ENCODE measurements at regions not wholly inside any gene's neighbourhood (a gene's known extent, or its start where the extent isn't known, plus 50 kb on each side); places are given as distances from the start of the nearest gene placed in this dataset.
A peak's percentile ranks its signal among the peaks of the same experiment; 100 is the strongest.

DNA sequence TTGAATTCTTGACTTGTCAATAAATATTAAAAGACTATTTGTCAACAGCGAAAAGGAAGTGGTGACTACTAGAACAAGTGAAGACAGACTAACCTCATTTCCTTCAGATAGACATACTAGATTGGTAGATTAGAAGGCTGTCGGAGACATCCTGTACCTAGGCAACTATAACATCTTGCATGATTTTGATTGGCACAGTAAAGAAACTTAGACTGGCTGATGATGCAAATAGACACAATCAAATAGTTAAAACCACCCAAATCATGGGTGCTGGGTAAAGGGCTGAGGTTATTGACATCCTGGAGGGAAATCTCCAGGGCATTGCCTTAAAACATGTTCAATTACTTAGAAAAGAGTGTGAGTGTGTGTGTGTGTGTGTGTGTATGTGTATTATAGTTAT, 85.9 kb upstream of the EDEM3 start:
- no TSS peak for BruUV-seq (replicated peaks)
- H3K79me2 ChIP-seq (ENCODE audit: control insufficient read depth, insufficient read depth, low read length): no peaks in the 10 kb centered on the region
- H3K4me3 ChIP-seq: no peak overlapping the region
- FAIRE-seq (peak; percentile 18), DNase-seq (ENCODE audit: low read depth, low spot score) (no peak), ATAC-seq (no peak)
- H3K9ac ChIP-seq (ENCODE audit: control insufficient read depth, insufficient read depth, low read length): no peak overlapping the region
- no peak overlapping the region for H3K27ac ChIP-seq (ENCODE audit: control insufficient read depth, insufficient read depth)
- no peaks in the 10 kb centered on the region; the same call in 2 of the 3 replicates for H3K9me3 ChIP-seq (replicated peaks; ENCODE audit: control insufficient read depth, insufficient read depth, low read length)
- TF ChIP-seq SREBF2 (IDR thresholded peaks at IDR 0.05; ENCODE audit: low read length) (no peak), TCF7 (IDR thresholded peaks at IDR 0.05; ENCODE audit: borderline replicate concordance) (no peak), NR2F1 (conservative IDR thresholded peaks at IDR 0.05) (no peak), MXI1 (IDR thresholded peaks at IDR 0.05; ENCODE audit: low read depth, low read length) (no peak), SUZ12 (IDR thresholded peaks at IDR 0.05; ENCODE audit: unreplicated experiment) (no peak), MEF2B (IDR thresholded peaks at IDR 0.05; ENCODE audit: partially characterized antibody, poor library complexity, severe bottlenecking) (no peak), EGR1 (IDR thresholded peaks at IDR 0.05; ENCODE audit: borderline replicate concordance in 1 of 2, low read depth in 2 of 2, low read length in 2 of 2) (no peak), BMI1 (IDR thresholded peaks at IDR 0.05; ENCODE audit: borderline replicate concordance) (no peak), BCL11A (IDR thresholded peaks at IDR 0.05; ENCODE audit: low read depth, low read length) (no peak), STAT3 (IDR thresholded peaks at IDR 0.05; ENCODE audit: low read depth, low read length) (no peak), MTA3 (IDR thresholded peaks at IDR 0.05; ENCODE audit: borderline replicate concordance, low read length) (no peak)
- TF ChIP-seq, protein P1, sequence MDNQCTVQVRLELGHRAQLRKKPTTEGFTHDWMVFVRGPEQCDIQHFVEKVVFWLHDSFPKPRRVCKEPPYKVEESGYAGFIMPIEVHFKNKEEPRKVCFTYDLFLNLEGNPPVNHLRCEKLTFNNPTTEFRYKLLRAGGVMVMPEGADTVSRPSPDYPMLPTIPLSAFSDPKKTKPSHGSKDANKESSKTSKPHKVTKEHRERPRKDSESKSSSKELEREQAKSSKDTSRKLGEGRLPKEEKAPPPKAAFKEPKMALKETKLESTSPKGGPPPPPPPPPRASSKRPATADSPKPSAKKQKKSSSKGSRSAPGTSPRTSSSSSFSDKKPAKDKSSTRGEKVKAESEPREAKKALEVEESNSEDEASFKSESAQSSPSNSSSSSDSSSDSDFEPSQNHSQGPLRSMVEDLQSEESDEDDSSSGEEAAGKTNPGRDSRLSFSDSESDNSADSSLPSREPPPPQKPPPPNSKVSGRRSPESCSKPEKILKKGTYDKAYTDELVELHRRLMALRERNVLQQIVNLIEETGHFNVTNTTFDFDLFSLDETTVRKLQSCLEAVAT (IDR thresholded peaks at IDR 0.05): no peak
- TF ChIP-seq, protein P2, sequence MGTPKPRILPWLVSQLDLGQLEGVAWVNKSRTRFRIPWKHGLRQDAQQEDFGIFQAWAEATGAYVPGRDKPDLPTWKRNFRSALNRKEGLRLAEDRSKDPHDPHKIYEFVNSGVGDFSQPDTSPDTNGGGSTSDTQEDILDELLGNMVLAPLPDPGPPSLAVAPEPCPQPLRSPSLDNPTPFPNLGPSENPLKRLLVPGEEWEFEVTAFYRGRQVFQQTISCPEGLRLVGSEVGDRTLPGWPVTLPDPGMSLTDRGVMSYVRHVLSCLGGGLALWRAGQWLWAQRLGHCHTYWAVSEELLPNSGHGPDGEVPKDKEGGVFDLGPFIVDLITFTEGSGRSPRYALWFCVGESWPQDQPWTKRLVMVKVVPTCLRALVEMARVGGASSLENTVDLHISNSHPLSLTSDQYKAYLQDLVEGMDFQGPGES (IDR thresholded peaks at IDR 0.05): no peak
- TF ChIP-seq, protein P3, sequence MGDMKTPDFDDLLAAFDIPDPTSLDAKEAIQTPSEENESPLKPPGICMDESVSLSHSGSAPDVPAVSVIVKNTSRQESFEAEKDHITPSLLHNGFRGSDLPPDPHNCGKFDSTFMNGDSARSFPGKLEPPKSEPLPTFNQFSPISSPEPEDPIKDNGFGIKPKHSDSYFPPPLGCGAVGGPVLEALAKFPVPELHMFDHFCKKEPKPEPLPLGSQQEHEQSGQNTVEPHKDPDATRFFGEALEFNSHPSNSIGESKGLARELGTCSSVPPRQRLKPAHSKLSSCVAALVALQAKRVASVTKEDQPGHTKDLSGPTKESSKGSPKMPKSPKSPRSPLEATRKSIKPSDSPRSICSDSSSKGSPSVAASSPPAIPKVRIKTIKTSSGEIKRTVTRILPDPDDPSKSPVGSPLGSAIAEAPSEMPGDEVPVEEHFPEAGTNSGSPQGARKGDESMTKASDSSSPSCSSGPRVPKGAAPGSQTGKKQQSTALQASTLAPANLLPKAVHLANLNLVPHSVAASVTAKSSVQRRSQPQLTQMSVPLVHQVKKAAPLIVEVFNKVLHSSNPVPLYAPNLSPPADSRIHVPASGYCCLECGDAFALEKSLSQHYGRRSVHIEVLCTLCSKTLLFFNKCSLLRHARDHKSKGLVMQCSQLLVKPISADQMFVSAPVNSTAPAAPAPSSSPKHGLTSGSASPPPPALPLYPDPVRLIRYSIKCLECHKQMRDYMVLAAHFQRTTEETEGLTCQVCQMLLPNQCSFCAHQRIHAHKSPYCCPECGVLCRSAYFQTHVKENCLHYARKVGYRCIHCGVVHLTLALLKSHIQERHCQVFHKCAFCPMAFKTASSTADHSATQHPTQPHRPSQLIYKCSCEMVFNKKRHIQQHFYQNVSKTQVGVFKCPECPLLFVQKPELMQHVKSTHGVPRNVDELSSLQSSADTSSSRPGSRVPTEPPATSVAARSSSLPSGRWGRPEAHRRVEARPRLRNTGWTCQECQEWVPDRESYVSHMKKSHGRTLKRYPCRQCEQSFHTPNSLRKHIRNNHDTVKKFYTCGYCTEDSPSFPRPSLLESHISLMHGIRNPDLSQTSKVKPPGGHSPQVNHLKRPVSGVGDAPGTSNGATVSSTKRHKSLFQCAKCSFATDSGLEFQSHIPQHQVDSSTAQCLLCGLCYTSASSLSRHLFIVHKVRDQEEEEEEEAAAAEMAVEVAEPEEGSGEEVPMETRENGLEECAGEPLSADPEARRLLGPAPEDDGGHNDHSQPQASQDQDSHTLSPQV (IDR thresholded peaks at IDR 0.05): no peak
- TF ChIP-seq, protein P4, sequence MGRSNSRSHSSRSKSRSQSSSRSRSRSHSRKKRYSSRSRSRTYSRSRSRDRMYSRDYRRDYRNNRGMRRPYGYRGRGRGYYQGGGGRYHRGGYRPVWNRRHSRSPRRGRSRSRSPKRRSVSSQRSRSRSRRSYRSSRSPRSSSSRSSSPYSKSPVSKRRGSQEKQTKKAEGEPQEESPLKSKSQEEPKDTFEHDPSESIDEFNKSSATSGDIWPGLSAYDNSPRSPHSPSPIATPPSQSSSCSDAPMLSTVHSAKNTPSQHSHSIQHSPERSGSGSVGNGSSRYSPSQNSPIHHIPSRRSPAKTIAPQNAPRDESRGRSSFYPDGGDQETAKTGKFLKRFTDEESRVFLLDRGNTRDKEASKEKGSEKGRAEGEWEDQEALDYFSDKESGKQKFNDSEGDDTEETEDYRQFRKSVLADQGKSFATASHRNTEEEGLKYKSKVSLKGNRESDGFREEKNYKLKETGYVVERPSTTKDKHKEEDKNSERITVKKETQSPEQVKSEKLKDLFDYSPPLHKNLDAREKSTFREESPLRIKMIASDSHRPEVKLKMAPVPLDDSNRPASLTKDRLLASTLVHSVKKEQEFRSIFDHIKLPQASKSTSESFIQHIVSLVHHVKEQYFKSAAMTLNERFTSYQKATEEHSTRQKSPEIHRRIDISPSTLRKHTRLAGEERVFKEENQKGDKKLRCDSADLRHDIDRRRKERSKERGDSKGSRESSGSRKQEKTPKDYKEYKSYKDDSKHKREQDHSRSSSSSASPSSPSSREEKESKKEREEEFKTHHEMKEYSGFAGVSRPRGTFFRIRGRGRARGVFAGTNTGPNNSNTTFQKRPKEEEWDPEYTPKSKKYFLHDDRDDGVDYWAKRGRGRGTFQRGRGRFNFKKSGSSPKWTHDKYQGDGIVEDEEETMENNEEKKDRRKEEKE (IDR thresholded peaks at IDR 0.05): no peak
- H2AFZ ChIP-seq (ENCODE audit: control insufficient read depth, low read depth, low read length): no peak overlapping the region
- in situ Hi-C loops (cut with MboI) (no loop called here), intact Hi-C loops (cut with micrococcal nuclease; ENCODE audit: unreplicated experiment) (no loop called here)
- ChIA-PET RAD21 (ENCODE audit: unreplicated experiment) (no interaction called here), SMC1A (ENCODE audit: uncharacterized antibody, unreplicated experiment) (no interaction called here), POLR2A (no interaction called here), CTCF (no interaction called here)
- peaks cover 16% of the 10 kb centered on the region for H3K4me1 ChIP-seq (ENCODE audit: control insufficient read depth, insufficient read depth, low read length)
- H3K27me3 ChIP-seq (replicated peaks in 1 of 2; ENCODE audit: control insufficient read depth in 2 of 2, insufficient read depth in 2 of 2, low read length in 1 of 2): no peaks in the 10 kb centered on the region
- H4K20me1 ChIP-seq (ENCODE audit: control insufficient read depth, insufficient read depth): no peaks in the 10 kb centered on the region
- 100% methylated on average over 2 of the region's 2 CpGs for WGBS (ENCODE audit: insufficient coverage, insufficient replicate concordance, low lambda C conversion rate, missing lambda C conversion rate)
- no peak overlapping the region for H3K4me2 ChIP-seq (ENCODE audit: control insufficient read depth, insufficient read depth)
- H3K36me3 ChIP-seq (ENCODE audit: control insufficient read depth in 2 of 2, insufficient read depth in 2 of 2, low read length in 1 of 2): no peaks in the 10 kb centered on the region

Data from GM12878 (cell line).